Colonic mucosa (tissue), 4 donors: ENCODE measurements at regions not wholly inside any gene's neighbourhood (a gene's known extent, or its start where the extent isn't known, plus 50 kb on each side); places are given as distances from the start of the nearest gene placed in this dataset.

Source experiments
- DNase-seq: peaks from one replicate; pipeline ENCODE4 v3.0.0-alpha.2; 2020
- H3K27ac ChIP-seq: fragments of 200-600 bp; one replicate; pipeline ENCODE4 v1.8.0; 2021
- H3K27me3 ChIP-seq: fragments of 200-600 bp; one replicate; pipeline ENCODE4 v1.8.0; 2021
- H3K36me3 ChIP-seq: fragments of 200-600 bp; one replicate; pipeline ENCODE4 v1.8.0; 2021
- H3K4me1 ChIP-seq: fragments of 200-600 bp; one replicate; pipeline ENCODE4 v1.8.0; 2021; ENCODE audit warnings: mild to moderate bottlenecking
- H3K4me3 ChIP-seq: fragments of 200-600 bp; one replicate; pipeline ENCODE4 v1.8.0; 2021
- H3K9ac ChIP-seq, 2 donors: one replicate each; pipeline ENCODE4 v1.7.0; 2013; ENCODE audit warnings: control low read depth in 2 of 2, low read depth in 2 of 2, low read length in 2 of 2
- H3K9me3 ChIP-seq: fragments of 200-600 bp; one replicate; pipeline ENCODE4 v1.8.0; 2021
- CTCF ChIP-seq: fragments of 200-600 bp; IDR thresholded peaks from one replicate; pipeline ENCODE4 v1.8.0; 2022; ENCODE audit warnings: antibody characterized with exemption, mild to moderate bottlenecking
- intact Hi-C: fragments of 100-400 bp; cut with DNase I; formaldehyde crosslinking; loops from one replicate; pipeline ENCODE4 v1.14.1; 2022
- donor health status: healthy.
- donor health status: DM: no; HTN: no; CAD: no.
- donor health status: DM: no; HTN: no; CAD: no.

- Histone ChIP-seq H3K4me3 (no peak overlapping the region), H3K36me3 (no peaks in the 10 kb centered on the region), H3K9me3 (no peaks in the 10 kb centered on the region), H3K4me1 (no peaks in the 10 kb centered on the region), H3K27ac (no peak overlapping the region), H3K27me3 (no peaks in the 10 kb centered on the region), H3K9ac (no peak overlapping the region)
- intact Hi-C loops: no loop called here
- DNase-seq: no peak
- no peak for TF ChIP-seq CTCF
These were observed 172.7 kb downstream of the FAT3 start for GRCh38 chr11:92397221-92397755.

DNA sequence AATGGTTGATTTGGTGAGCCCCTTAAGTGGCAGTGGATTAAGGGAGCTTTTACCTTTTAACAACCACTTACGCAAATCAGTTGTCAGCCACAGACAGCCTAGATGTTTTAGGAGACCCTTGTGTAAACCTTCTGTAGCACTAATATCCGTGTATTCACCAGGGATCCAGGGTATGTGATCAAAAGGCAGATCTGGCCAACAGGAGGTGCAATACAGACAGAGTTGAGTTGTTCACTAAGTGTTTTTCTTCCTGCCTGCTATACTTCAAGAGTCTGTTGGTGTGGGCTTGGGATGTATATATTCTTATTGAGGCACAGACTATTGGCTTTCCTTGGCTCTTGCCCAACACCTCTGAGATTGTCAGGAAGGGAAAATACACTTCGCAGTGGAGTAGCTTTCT lies 175.1 kb downstream of the FAT3 start:
- no peak for DNase-seq
- Histone ChIP-seq H3K27ac (no peak overlapping the region), H3K27me3 (no peaks in the 10 kb centered on the region), H3K9ac (no peak overlapping the region), H3K4me1 (no peaks in the 10 kb centered on the region), H3K9me3 (no peaks in the 10 kb centered on the region), H3K36me3 (no peaks in the 10 kb centered on the region), H3K4me3 (no peak overlapping the region)
- intact Hi-C loops: no loop called here
- TF ChIP-seq CTCF: no peak

- H3K9ac ChIP-seq: no peak overlapping the region
- DNase-seq: no peak
- H3K36me3 ChIP-seq: no peaks in the 10 kb centered on the region
- TF ChIP-seq CTCF: no peak
- intact Hi-C loops: no loop called here
- no peak overlapping the region for H3K4me3 ChIP-seq
- H3K9me3 ChIP-seq: no peaks in the 10 kb centered on the region
- no peaks in the 10 kb centered on the region for H3K27me3 ChIP-seq
- no peak overlapping the region for H3K27ac ChIP-seq
- H3K4me1 ChIP-seq: no peaks in the 10 kb centered on the region
These were observed 176.9 kb downstream of the FAT3 start for GRCh38 chr11:92401520-92401919.

GRCh38 chr11:92406472-92406871 lies 181.9 kb downstream of the FAT3 start:
- Histone ChIP-seq H3K27ac (no peak overlapping the region), H3K36me3 (no peaks in the 10 kb centered on the region), H3K27me3 (no peaks in the 10 kb centered on the region), H3K9me3 (no peaks in the 10 kb centered on the region), H3K4me1 (no peaks in the 10 kb centered on the region), H3K9ac (no peak overlapping the region), H3K4me3 (no peak overlapping the region)
- no peak for DNase-seq
- intact Hi-C loops: no loop called here
- no peak for TF ChIP-seq CTCF

DNA sequence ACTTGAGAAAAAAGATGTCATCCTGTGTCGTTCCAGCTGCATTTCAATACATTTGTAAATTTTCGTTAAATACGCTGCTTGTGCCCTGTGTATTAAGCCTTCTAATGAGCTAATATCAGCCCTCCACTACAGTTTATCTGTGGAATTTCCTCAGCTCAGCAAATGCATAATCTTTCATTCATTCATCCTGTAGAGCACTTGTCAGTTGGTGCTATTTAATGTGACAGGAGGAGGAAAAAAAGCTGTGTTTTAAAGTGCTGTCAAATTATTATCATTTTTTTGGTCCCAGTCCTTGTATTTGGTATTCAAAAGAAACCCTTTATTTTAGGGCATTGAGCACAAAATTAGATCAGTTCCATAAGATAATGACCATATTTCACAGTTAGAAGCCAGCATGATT lies 184.7 kb downstream of the FAT3 start:
- intact Hi-C loops: no loop called here
- no peak for TF ChIP-seq CTCF
- no peak overlapping the region for H3K27ac ChIP-seq
- no peak overlapping the region for H3K4me3 ChIP-seq
- no peak overlapping the region for H3K9ac ChIP-seq
- no peaks in the 10 kb centered on the region for H3K4me1 ChIP-seq
- DNase-seq: no peak
- no peaks in the 10 kb centered on the region for H3K27me3 ChIP-seq
- H3K36me3 ChIP-seq: no peaks in the 10 kb centered on the region
- no peaks in the 10 kb centered on the region for H3K9me3 ChIP-seq

DNA sequence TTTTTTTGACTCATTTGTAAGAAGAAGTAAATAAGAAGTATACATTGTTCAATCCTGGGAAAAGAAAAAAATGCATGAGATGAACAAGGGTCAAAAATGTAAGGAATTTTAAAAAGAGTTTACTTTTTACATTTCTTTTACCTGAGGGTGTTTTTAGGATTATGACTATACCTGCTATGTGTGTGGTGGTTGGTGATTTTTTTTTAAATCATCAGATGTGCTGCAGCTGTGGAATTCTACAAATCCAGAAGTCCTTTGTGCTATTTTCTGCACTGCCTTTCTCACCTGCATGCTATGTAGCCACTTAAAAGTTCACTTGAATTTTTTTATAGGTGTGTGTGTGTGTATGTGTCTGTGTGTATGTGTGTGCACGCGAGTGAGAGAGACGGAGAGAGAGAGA lies 185.3 kb downstream of the FAT3 start:
- Histone ChIP-seq H3K9ac (no peak overlapping the region), H3K36me3 (no peaks in the 10 kb centered on the region), H3K27ac (no peak overlapping the region), H3K4me3 (no peak overlapping the region), H3K4me1 (no peaks in the 10 kb centered on the region), H3K9me3 (no peaks in the 10 kb centered on the region), H3K27me3 (no peaks in the 10 kb centered on the region)
- intact Hi-C loops: no loop called here
- TF ChIP-seq CTCF: no peak
- DNase-seq: no peak
